H1 (cell line): ENCODE measurements at regions not wholly inside any gene's neighbourhood (a gene's known extent, or its start where the extent isn't known, plus 50 kb on each side); places are given as distances from the start of the nearest gene placed in this dataset.

Experiments
- ATF2 ChIP-seq: IDR thresholded peaks from 2 replicates; pipeline ENCODE4 v1.6.1; 2012; ENCODE audit warnings: low read length, inconsistent platforms
- CEBPB ChIP-seq: IDR thresholded peaks from 2 replicates; pipeline ENCODE4 v1.6.1; 2012; ENCODE audit warnings: low read depth, low read length
- CHD7 ChIP-seq: fragments of 300-600 bp; sonication (generic); IDR thresholded peaks from 2 replicates; pipeline ENCODE4 v1.7.1; 2012; ENCODE audit warnings: low read length, moderate library complexity, mild to moderate bottlenecking, inconsistent platforms; ENCODE audit not compliant: insufficient replicate concordance
- NANOG ChIP-seq: IDR thresholded peaks from 2 replicates; pipeline ENCODE4 v1.6.1; 2011; ENCODE audit warnings: low read length, low read depth, mild to moderate bottlenecking, inconsistent platforms; ENCODE audit not compliant: insufficient read depth, poor library complexity, severe bottlenecking
- POU5F1 ChIP-seq: IDR thresholded peaks from 2 replicates; pipeline ENCODE4 v1.6.1; 2011; ENCODE audit warnings: low read depth, mild to moderate bottlenecking, low read length, moderate library complexity
- SUZ12 ChIP-seq: fragments of 200-600 bp; sonication (generic); IDR thresholded peaks from 2 replicates; pipeline ENCODE4 v1.6.1; 2012; ENCODE audit warnings: mild to moderate bottlenecking, inconsistent platforms, low read length, moderate library complexity, mixed read lengths
- YY1 ChIP-seq: IDR thresholded peaks from 2 replicates; pipeline ENCODE4 v1.6.1; 2011; ENCODE audit warnings: low read depth, mild to moderate bottlenecking, low read length

GRCh38 chr11:28619846-28620540 is 511.8 kb downstream of the METTL15 start (continued):
- no peak for TF ChIP-seq YY1
- TF ChIP-seq ATF2, result no peak
- no peak for TF ChIP-seq CEBPB
- TF ChIP-seq NANOG, result no peak
- TF ChIP-seq SUZ12, result no peak
- no peak for TF ChIP-seq CHD7
- no peak for TF ChIP-seq POU5F1
